ENCODE measurements at regions not wholly inside any gene's neighbourhood (a gene's known extent, or its start where the extent isn't known, plus 50 kb on each side); places are given as distances from the start of the nearest gene placed in this dataset.
"Not testable (repeated sequence)": the region's sequence is repeated elsewhere in the genome, so short reads cannot be mapped to it uniquely, and the experiment has no call there.

GRCh38 chr5:167378894-167379723 lies 912.3 kb upstream of the WWC1 start:
- Mint-ChIP-seq H3K27me3 (no peaks in the 10 kb centered on the region), H3K36me3 (no peaks in the 10 kb centered on the region), H3K9me3 (ENCODE audit: low read depth) (peaks cover 7% of the 10 kb centered on the region), H3K4me1 (ENCODE audit: low read depth) (no peaks in the 10 kb centered on the region), H3K27ac (no peak overlapping the region), H3K4me3 (no peak overlapping the region)

- Mint-ChIP-seq H3K4me3 (no peak overlapping the region), H3K4me1 (ENCODE audit: low read depth) (no peaks in the 10 kb centered on the region), H3K27ac (no peak overlapping the region), H3K27me3 (no peaks in the 10 kb centered on the region), H3K36me3 (no peaks in the 10 kb centered on the region), H3K9me3 (ENCODE audit: low read depth) (peaks cover 7% of the 10 kb centered on the region)
Measured at GRCh38 chr5:167381457-167381856, 910.0 kb upstream of the WWC1 start.

- Mint-ChIP-seq H3K4me1 (ENCODE audit: low read depth) (no peaks in the 10 kb centered on the region), H3K27me3 (no peaks in the 10 kb centered on the region), H3K36me3 (no peaks in the 10 kb centered on the region), H3K4me3 (no peak overlapping the region), H3K9me3 (ENCODE audit: low read depth) (peaks cover 2% of the 10 kb centered on the region), H3K27ac (no peak overlapping the region)
Measured at GRCh38 chr5:167389537-167389936, 901.9 kb upstream of the WWC1 start.

GRCh38 chr5:167391286-167391685 lies 900.2 kb upstream of the WWC1 start:
- H3K4me1 Mint-ChIP-seq (ENCODE audit: low read depth); H3K9me3 Mint-ChIP-seq (ENCODE audit: low read depth); H3K36me3 Mint-ChIP-seq; H3K27ac Mint-ChIP-seq; H3K27me3 Mint-ChIP-seq; H3K4me3 Mint-ChIP-seq: not testable (repeated sequence)

- Mint-ChIP-seq H3K9me3 (ENCODE audit: low read depth) (peaks cover 3% of the 10 kb centered on the region), H3K27ac (no peak overlapping the region), H3K27me3 (no peaks in the 10 kb centered on the region), H3K4me1 (ENCODE audit: low read depth) (no peaks in the 10 kb centered on the region), H3K4me3 (no peak overlapping the region), H3K36me3 (no peaks in the 10 kb centered on the region)
Measured at GRCh38 chr5:167392240-167392639, 899.2 kb upstream of the WWC1 start.

- H3K27ac Mint-ChIP-seq, result no peak overlapping the region
- H3K36me3 Mint-ChIP-seq, result no peaks in the 10 kb centered on the region
- H3K4me3 Mint-ChIP-seq, result no peak overlapping the region
- H3K9me3 Mint-ChIP-seq (ENCODE audit: low read depth), result peaks cover 3% of the 10 kb centered on the region
- no peaks in the 10 kb centered on the region for H3K4me1 Mint-ChIP-seq (ENCODE audit: low read depth)
- no peaks in the 10 kb centered on the region for H3K27me3 Mint-ChIP-seq
Measured at GRCh38 chr5:167393358-167393757, 898.1 kb upstream of the WWC1 start.

- Mint-ChIP-seq H3K4me1 (ENCODE audit: low read depth) (no peaks in the 10 kb centered on the region), H3K4me3 (no peak overlapping the region), H3K27ac (no peak overlapping the region), H3K36me3 (no peaks in the 10 kb centered on the region), H3K27me3 (no peaks in the 10 kb centered on the region), H3K9me3 (ENCODE audit: low read depth) (peaks cover 12% of the 10 kb centered on the region)
Measured at GRCh38 chr5:167402671-167403070, 888.8 kb upstream of the WWC1 start.

GRCh38 chr5:167406513-167406912 lies 884.9 kb upstream of the WWC1 start:
- Mint-ChIP-seq H3K27ac (no peak overlapping the region), H3K4me1 (ENCODE audit: low read depth) (no peaks in the 10 kb centered on the region), H3K9me3 (ENCODE audit: low read depth) (peaks cover 12% of the 10 kb centered on the region), H3K36me3 (no peaks in the 10 kb centered on the region), H3K4me3 (no peak overlapping the region), H3K27me3 (no peaks in the 10 kb centered on the region)

- Mint-ChIP-seq H3K9me3 (ENCODE audit: low read depth) (no peaks in the 10 kb centered on the region), H3K4me3 (no peak overlapping the region), H3K36me3 (no peaks in the 10 kb centered on the region), H3K4me1 (ENCODE audit: low read depth) (no peaks in the 10 kb centered on the region), H3K27me3 (no peaks in the 10 kb centered on the region), H3K27ac (no peak overlapping the region)
Measured at GRCh38 chr5:167412556-167412955, 878.9 kb upstream of the WWC1 start.

- no peaks in the 10 kb centered on the region for H3K4me1 Mint-ChIP-seq (ENCODE audit: low read depth)
- H3K4me3 Mint-ChIP-seq, result no peak overlapping the region
- no peak overlapping the region for H3K27ac Mint-ChIP-seq
- no peaks in the 10 kb centered on the region for H3K27me3 Mint-ChIP-seq
- no peaks in the 10 kb centered on the region for H3K9me3 Mint-ChIP-seq (ENCODE audit: low read depth)
- no peaks in the 10 kb centered on the region for H3K36me3 Mint-ChIP-seq
Measured at GRCh38 chr5:167413506-167413905, 877.9 kb upstream of the WWC1 start.

GRCh38 chr5:167414611-167415010 lies 876.8 kb upstream of the WWC1 start:
- no peaks in the 10 kb centered on the region for H3K4me1 Mint-ChIP-seq (ENCODE audit: low read depth)
- H3K4me3 Mint-ChIP-seq, result no peak overlapping the region

GRCh38 chr5:167415779-167416746 lies 875.4 kb upstream of the WWC1 start:
- Mint-ChIP-seq H3K27ac (no peak overlapping the region), H3K36me3 (no peaks in the 10 kb centered on the region), H3K4me1 (ENCODE audit: low read depth) (no peaks in the 10 kb centered on the region), H3K9me3 (ENCODE audit: low read depth) (peaks cover 6% of the 10 kb centered on the region), H3K4me3 (no peak overlapping the region), H3K27me3 (no peaks in the 10 kb centered on the region)

More at GRCh38 chr5:167414611-167415010, 876.8 kb upstream of the WWC1 start:
- Mint-ChIP-seq H3K9me3 (ENCODE audit: low read depth) (no peaks in the 10 kb centered on the region), H3K27ac (no peak overlapping the region), H3K27me3 (no peaks in the 10 kb centered on the region), H3K36me3 (no peaks in the 10 kb centered on the region)

GRCh38 chr5:167417662-167418061 lies 873.8 kb upstream of the WWC1 start:
- Mint-ChIP-seq H3K4me3 (no peak overlapping the region), H3K27ac (no peak overlapping the region), H3K9me3 (ENCODE audit: low read depth) (peaks cover 6% of the 10 kb centered on the region), H3K4me1 (ENCODE audit: low read depth) (no peaks in the 10 kb centered on the region), H3K27me3 (no peaks in the 10 kb centered on the region), H3K36me3 (no peaks in the 10 kb centered on the region)

- H3K27ac Mint-ChIP-seq, result no peak overlapping the region
- peaks cover 15% of the 10 kb centered on the region for H3K9me3 Mint-ChIP-seq (ENCODE audit: low read depth)
- H3K4me3 Mint-ChIP-seq, result no peak overlapping the region
- no peaks in the 10 kb centered on the region for H3K36me3 Mint-ChIP-seq
- H3K27me3 Mint-ChIP-seq, result no peaks in the 10 kb centered on the region
- H3K4me1 Mint-ChIP-seq (ENCODE audit: low read depth), result no peaks in the 10 kb centered on the region
Measured at GRCh38 chr5:167425161-167425560, 866.3 kb upstream of the WWC1 start.

- peaks cover 16% of the 10 kb centered on the region for H3K9me3 Mint-ChIP-seq (ENCODE audit: low read depth)
- no peak overlapping the region for H3K27ac Mint-ChIP-seq
- H3K27me3 Mint-ChIP-seq, result no peaks in the 10 kb centered on the region
- H3K4me1 Mint-ChIP-seq (ENCODE audit: low read depth), result no peaks in the 10 kb centered on the region
- H3K36me3 Mint-ChIP-seq, result no peaks in the 10 kb centered on the region
- no peak overlapping the region for H3K4me3 Mint-ChIP-seq
Measured at GRCh38 chr5:167426501-167426900, 864.9 kb upstream of the WWC1 start.
